Glutamatergic neuron (in vitro differentiated cells): ENCODE measurements at regions not wholly inside any gene's neighbourhood (a gene's known extent, or its start where the extent isn't known, plus 50 kb on each side); places are given as distances from the start of the nearest gene placed in this dataset.
A peak's percentile ranks its signal among the peaks of the same experiment; 100 is the strongest.

Experiments
- DNase-seq: peaks from one replicate; pipeline ENCODE4 v3.0.0; 2022
- H3K27ac Mint-ChIP-seq: one replicate; pipeline ENCODE4 v1.8.0; 2020; ENCODE audit warnings: mild to moderate bottlenecking, mixed read lengths, inconsistent platforms; ENCODE audit not compliant: unreplicated experiment
- H3K27me3 Mint-ChIP-seq: one replicate; pipeline ENCODE4 v1.8.0; 2020; ENCODE audit warnings: mild to moderate bottlenecking, moderate library complexity, mixed read lengths, inconsistent platforms; ENCODE audit not compliant: unreplicated experiment
- H3K36me3 Mint-ChIP-seq: one replicate; pipeline ENCODE4 v1.8.0; 2020; ENCODE audit warnings: mild to moderate bottlenecking, mixed read lengths, inconsistent platforms; ENCODE audit not compliant: unreplicated experiment
- H3K4me1 Mint-ChIP-seq: one replicate; pipeline ENCODE4 v1.8.0; 2020; ENCODE audit warnings: mild to moderate bottlenecking, low read depth, mixed read lengths, inconsistent platforms; ENCODE audit not compliant: unreplicated experiment
- H3K4me3 Mint-ChIP-seq: one replicate; pipeline ENCODE4 v1.8.0; 2020; ENCODE audit warnings: mild to moderate bottlenecking, mixed read lengths, inconsistent platforms; ENCODE audit not compliant: unreplicated experiment
- H3K9me3 Mint-ChIP-seq: one replicate; pipeline ENCODE4 v1.8.0; 2020; ENCODE audit warnings: mild to moderate bottlenecking, moderate library complexity, mixed read lengths, inconsistent platforms; ENCODE audit not compliant: unreplicated experiment
- CTCF ChIP-seq: fragments of 200-600 bp; sonication (generic); IDR thresholded peaks from one replicate; pipeline ENCODE4 v1.5.0; 2021; ENCODE audit not compliant: partially characterized antibody, unreplicated experiment

GRCh38 chr4:11019451-11020240 is 335.1 kb upstream of the CLNK start:
- no peak for DNase-seq
- Mint-ChIP-seq H3K4me3 (no peak overlapping the region), H3K9me3 (no peaks in the 10 kb centered on the region), H3K27me3 (peaks cover 2% of the 10 kb centered on the region), H3K4me1 (no peaks in the 10 kb centered on the region), H3K36me3 (no peaks in the 10 kb centered on the region), H3K27ac (no peak overlapping the region)
- TF ChIP-seq CTCF, result no peak

- no peak overlapping the region for H3K4me3 Mint-ChIP-seq
- no peak for TF ChIP-seq CTCF
- H3K27me3 Mint-ChIP-seq, result peaks cover 3% of the 10 kb centered on the region
- no peak overlapping the region for H3K27ac Mint-ChIP-seq
- H3K9me3 Mint-ChIP-seq, result peaks cover 1% of the 10 kb centered on the region
- DNase-seq, result no peak
- H3K36me3 Mint-ChIP-seq, result no peaks in the 10 kb centered on the region
- H3K4me1 Mint-ChIP-seq, result peaks cover 3% of the 10 kb centered on the region
Observed at GRCh38 chr4:11014199-11014598, 329.6 kb upstream of the CLNK start.

- no peak for TF ChIP-seq CTCF
- H3K27ac Mint-ChIP-seq, result peak overlapping the region; percentile 17
- H3K4me1 Mint-ChIP-seq, result peaks cover 3% of the 10 kb centered on the region
- no peak for DNase-seq
- peaks cover 1% of the 10 kb centered on the region for H3K9me3 Mint-ChIP-seq
- no peak overlapping the region for H3K4me3 Mint-ChIP-seq
- H3K27me3 Mint-ChIP-seq, result peaks cover 4% of the 10 kb centered on the region
- H3K36me3 Mint-ChIP-seq, result no peaks in the 10 kb centered on the region
Observed at GRCh38 chr4:11013094-11013664, 328.6 kb upstream of the CLNK start.

- Mint-ChIP-seq H3K9me3 (peaks cover 1% of the 10 kb centered on the region), H3K27me3 (peaks cover 2% of the 10 kb centered on the region)
Observed at GRCh38 chr4:11011249-11011648, 326.7 kb upstream of the CLNK start.

More at GRCh38 chr4:11011249-11011648, 326.7 kb upstream of the CLNK start:
- DNase-seq, result no peak
- Mint-ChIP-seq H3K36me3 (no peaks in the 10 kb centered on the region), H3K27ac (no peak overlapping the region), H3K4me3 (no peak overlapping the region), H3K4me1 (peaks cover 3% of the 10 kb centered on the region)
- TF ChIP-seq CTCF, result no peak
